Panc1 (cell line): ENCODE measurements at regions not wholly inside any gene's neighbourhood (a gene's known extent, or its start where the extent isn't known, plus 50 kb on each side); places are given as distances from the start of the nearest gene placed in this dataset.

Experiments used
- ATAC-seq: fragments of 200-7000 bp; cut with Tn5 transposase; 2 replicates; pipeline ENCODE4 v1.9.1; 2020; ENCODE audit warnings: mild to moderate bottlenecking, moderate library complexity
- BruUV-seq: library from RNA; stranded (reverse); fragments of 400-500 nt; replicated peaks from 2 replicates; lab custom pipeline; 2021; lab: Mats Ljungman, UMichigan
- CTCF ChIA-PET: fragments of 300-600 bp; sonication (Branson Sonifier 250); formaldehyde crosslinking; loops from one replicate; lab custom pipeline; 2022; ENCODE audit warnings: antibody characterized with exemption; lab: Charles Lee
- POLR2A ChIA-PET: fragments of 300-600 bp; sonication (Branson Sonifier 250); formaldehyde crosslinking; loops from one replicate; lab custom pipeline; 2022; ENCODE audit warnings: antibody characterized with exemption; lab: Charles Lee
- DNase-seq: peaks from one replicate; pipeline ENCODE4 v3.0.0-alpha.2; 2010; ENCODE audit warnings: low read depth, low spot score
- H3K27ac ChIP-seq: 2 replicates; pipeline ENCODE4 v1.5.1; 2011; ENCODE audit warnings: mild to moderate bottlenecking, low read length, inconsistent platforms
- H3K27me3 ChIP-seq: fragments of 200-500 bp; sonication (Bioruptor generic); 2 replicates; pipeline ENCODE4 v1.6.0; 2014; ENCODE audit warnings: low read length, inconsistent platforms; ENCODE audit not compliant: control insufficient read depth, insufficient read depth
- H3K36me3 ChIP-seq: fragments of 200-500 bp; sonication (Bioruptor generic); 2 replicates; pipeline ENCODE4 v1.5.1; 2014; ENCODE audit warnings: inconsistent platforms, mild to moderate bottlenecking, low read length, moderate library complexity; ENCODE audit not compliant: control insufficient read depth, insufficient read depth
- H3K4me1 ChIP-seq: 2 replicates; pipeline ENCODE4 v1.5.1; 2011; ENCODE audit warnings: inconsistent platforms, mild to moderate bottlenecking, low read length, moderate library complexity; ENCODE audit not compliant: control insufficient read depth, insufficient read depth
- H3K4me3 ChIP-seq, 2 experiments: 2 replicates each; pipeline ENCODE4 v1.5.1; 2011 to 2012; ENCODE audit warnings: low read depth in 2 of 2, low read length in 2 of 2, mild to moderate bottlenecking in 2 of 2, inconsistent platforms in 1 of 2, moderate library complexity in 1 of 2
- H3K9me3 ChIP-seq: fragments of 200-500 bp; sonication (Bioruptor generic); 2 replicates; pipeline ENCODE4 v1.5.1; 2014; ENCODE audit warnings: low read depth, mild to moderate bottlenecking, inconsistent platforms, low read length, moderate library complexity; ENCODE audit not compliant: control insufficient read depth, insufficient read depth
- CTCF ChIP-seq: fragments of 450-650 bp; IDR thresholded peaks from 2 replicates; pipeline ENCODE4 v1.5.1; 2017; ENCODE audit warnings: mild to moderate bottlenecking
- POLR2AphosphoS5 ChIP-seq: IDR thresholded peaks from 2 replicates; pipeline ENCODE4 v1.6.1; 2012; ENCODE audit warnings: mild to moderate bottlenecking, low read depth, low read length, moderate library complexity
- REST ChIP-seq, 2 experiments: IDR thresholded peaks; 2 replicates each; pipeline ENCODE4 v1.6.1; 2011 to 2012; ENCODE audit warnings: low read depth in 2 of 2, control low read depth in 1 of 2, low read length in 1 of 2, mild to moderate bottlenecking in 1 of 2, moderate library complexity in 1 of 2; ENCODE audit not compliant: insufficient read depth in 1 of 2
- SIN3A ChIP-seq: IDR thresholded peaks from 2 replicates; pipeline ENCODE4 v1.6.1; 2012; ENCODE audit warnings: low read depth, mild to moderate bottlenecking, low read length, moderate library complexity, borderline replicate concordance; ENCODE audit not compliant: insufficient read depth
- TCF7L2 ChIP-seq: IDR thresholded peaks from 2 replicates; pipeline ENCODE4 v1.6.1; 2011; ENCODE audit warnings: mild to moderate bottlenecking, low read depth, low read length, inconsistent platforms
- in situ Hi-C: cut with HindIII; loops from 2 replicates; pipeline ENCODE4 v1.10.0; 2016; ENCODE audit warnings: low sequenced_read_pairs, low pct_unique_long_range_greater_than_20kb
- intact Hi-C: fragments of 100-400 bp; cut with micrococcal nuclease; formaldehyde crosslinking; loops from one replicate; pipeline ENCODE4 v1.10.0; 2022; ENCODE audit not compliant: unreplicated experiment

- Histone ChIP-seq H3K4me1 (no peaks in the 10 kb centered on the region), H3K9me3 (no peaks in the 10 kb centered on the region), H3K27ac (no peak overlapping the region), H3K27me3 (no peaks in the 10 kb centered on the region), H3K36me3 (no peaks in the 10 kb centered on the region), H3K4me3 (no peak overlapping the region)
- ATAC-seq: no peak
- no TSS peak for BruUV-seq
- DNase-seq: no peak
- ChIA-PET CTCF (no interaction called here), POLR2A (no interaction called here)
- in situ Hi-C loops: no loop called here
- TF ChIP-seq TCF7L2: no peak
- TF ChIP-seq SIN3A: no peak
- no peak for TF ChIP-seq POLR2AphosphoS5
- TF ChIP-seq CTCF: no peak
- TF ChIP-seq REST (IDR thresholded peaks at IDR 0.05; ENCODE audit: insufficient read depth in 1 of 2, low read depth in 2 of 2, low read length in 1 of 2): no peak
- intact Hi-C loops: no loop called here
Measured at GRCh38 chr6:153852034-153852433, 187.0 kb upstream of the OPRM1 start.

- CTCF ChIA-PET: interaction anchor here (0.7 kb wide), 1 partner anchor 771 kb away, joined by 5 read pairs; no protein-coding TSS in a partner anchor
- ATAC-seq (no peak), DNase-seq (no peak)
- intact Hi-C loops: no loop called here
- H3K9me3 ChIP-seq: no peaks in the 10 kb centered on the region
- H3K4me1 ChIP-seq: no peaks in the 10 kb centered on the region
- in situ Hi-C loops: no loop called here
- no peaks in the 10 kb centered on the region for H3K27me3 ChIP-seq
- H3K27ac ChIP-seq: no peak overlapping the region
- TF ChIP-seq POLR2AphosphoS5: no peak
- TF ChIP-seq CTCF: no peak
- no peak for TF ChIP-seq SIN3A
- no peak for TF ChIP-seq REST (IDR thresholded peaks at IDR 0.05; ENCODE audit: insufficient read depth in 1 of 2, low read depth in 2 of 2, low read length in 1 of 2)
- TF ChIP-seq TCF7L2: no peak
- H3K36me3 ChIP-seq: no peaks in the 10 kb centered on the region
- BruUV-seq: no TSS peak
- POLR2A ChIA-PET: no interaction called here
- H3K4me3 ChIP-seq: no peak overlapping the region
Measured at GRCh38 chr6:153849072-153849779, 189.8 kb upstream of the OPRM1 start.
